ENCODE measurements at regions not wholly inside any gene's neighbourhood (a gene's known extent, or its start where the extent isn't known, plus 50 kb on each side); places are given as distances from the start of the nearest gene placed in this dataset.

DNA sequence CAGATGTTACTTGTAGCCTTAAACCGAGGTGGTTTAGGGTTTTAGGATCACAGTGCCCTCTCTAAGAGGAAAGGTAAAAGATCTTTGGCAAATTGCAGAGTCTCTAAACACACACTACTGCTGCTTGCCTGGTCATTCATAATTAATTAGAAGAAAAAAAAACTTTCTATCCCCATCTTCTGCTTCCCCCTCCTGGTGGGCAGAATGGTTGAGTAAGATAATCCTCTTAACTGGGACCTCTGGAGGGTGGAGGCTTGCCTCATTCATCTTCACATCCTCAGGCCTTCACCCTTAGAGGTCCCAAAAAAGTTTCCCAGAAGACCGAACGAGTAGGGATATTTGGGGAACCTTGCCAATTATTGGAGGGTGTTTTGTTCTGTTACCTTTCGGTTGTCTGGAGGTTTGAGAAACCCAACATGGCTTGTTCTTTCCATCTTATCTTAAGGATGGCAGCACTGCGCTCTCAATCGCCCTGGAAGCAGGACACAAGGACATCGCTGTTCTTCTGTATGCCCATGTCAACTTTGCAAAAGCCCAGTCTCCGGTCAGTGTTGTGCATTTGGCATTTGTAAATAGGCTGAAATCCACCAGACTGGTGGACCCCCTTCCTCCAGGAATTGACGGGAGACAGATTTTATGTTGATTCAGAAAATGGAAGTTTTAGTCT, 97.3 kb upstream of the DMRT1 start:
- TF ChIP-seq, protein P1, sequence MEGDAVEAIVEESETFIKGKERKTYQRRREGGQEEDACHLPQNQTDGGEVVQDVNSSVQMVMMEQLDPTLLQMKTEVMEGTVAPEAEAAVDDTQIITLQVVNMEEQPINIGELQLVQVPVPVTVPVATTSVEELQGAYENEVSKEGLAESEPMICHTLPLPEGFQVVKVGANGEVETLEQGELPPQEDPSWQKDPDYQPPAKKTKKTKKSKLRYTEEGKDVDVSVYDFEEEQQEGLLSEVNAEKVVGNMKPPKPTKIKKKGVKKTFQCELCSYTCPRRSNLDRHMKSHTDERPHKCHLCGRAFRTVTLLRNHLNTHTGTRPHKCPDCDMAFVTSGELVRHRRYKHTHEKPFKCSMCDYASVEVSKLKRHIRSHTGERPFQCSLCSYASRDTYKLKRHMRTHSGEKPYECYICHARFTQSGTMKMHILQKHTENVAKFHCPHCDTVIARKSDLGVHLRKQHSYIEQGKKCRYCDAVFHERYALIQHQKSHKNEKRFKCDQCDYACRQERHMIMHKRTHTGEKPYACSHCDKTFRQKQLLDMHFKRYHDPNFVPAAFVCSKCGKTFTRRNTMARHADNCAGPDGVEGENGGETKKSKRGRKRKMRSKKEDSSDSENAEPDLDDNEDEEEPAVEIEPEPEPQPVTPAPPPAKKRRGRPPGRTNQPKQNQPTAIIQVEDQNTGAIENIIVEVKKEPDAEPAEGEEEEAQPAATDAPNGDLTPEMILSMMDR (IDR thresholded peaks at IDR 0.05) = no peak
- CTCF ChIA-PET = interaction anchor here (0.9 to 1.6 kb wide), 2 partner anchors 28 to 128 kb away, joined by 3 read pairs; no protein-coding TSS in a partner anchor
- peaks cover 3% of the 10 kb centered on the region for H3K36me3 Mint-ChIP-seq (ENCODE audit: low read depth)
- H3K27ac Mint-ChIP-seq = no peak overlapping the region
- POLR2A ChIA-PET = no interaction called here
- H3K4me3 Mint-ChIP-seq = no peak overlapping the region
- peaks cover 14% of the 10 kb centered on the region for H3K4me1 Mint-ChIP-seq (ENCODE audit: low read depth)
- intact Hi-C loops (cut with micrococcal nuclease) = no loop called here
- no peaks in the 10 kb centered on the region for H3K27me3 Mint-ChIP-seq
- ATAC-seq (no peak), DNase-seq (no peak)
- H3K9me3 Mint-ChIP-seq = no peaks in the 10 kb centered on the region

DNA sequence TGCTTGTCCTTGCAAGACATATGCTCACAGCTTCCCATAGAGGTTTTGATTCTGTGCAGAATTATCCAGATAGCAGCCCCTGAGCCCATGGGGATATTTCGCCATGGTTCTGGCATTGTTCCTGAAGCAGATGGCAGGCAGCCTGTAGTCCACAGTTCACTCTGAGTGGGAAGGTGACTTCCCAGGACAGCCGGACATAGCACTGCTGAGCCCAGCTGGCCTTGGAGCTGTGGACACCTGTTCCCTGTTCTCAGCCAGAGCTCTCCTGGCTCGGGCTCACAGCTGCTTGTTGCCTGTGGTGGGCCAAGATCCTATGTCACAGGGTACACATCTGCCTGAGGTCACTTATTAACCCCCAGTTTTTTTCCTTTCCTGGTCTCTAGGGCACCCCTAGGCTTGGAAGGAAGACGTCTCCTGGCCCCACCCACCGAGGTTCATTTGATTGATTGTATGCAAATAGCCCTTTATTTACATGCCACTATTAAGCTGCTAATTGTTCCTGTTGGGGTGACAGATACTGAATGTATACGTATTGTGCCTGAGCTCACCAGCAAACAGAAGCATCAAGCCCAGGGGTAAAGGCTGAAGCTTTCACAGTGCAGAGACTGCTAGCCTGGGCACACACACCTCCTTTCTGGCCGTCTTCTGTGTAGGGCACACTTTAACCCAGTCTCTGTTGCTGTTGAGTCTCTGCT, 96.6 kb upstream of the DMRT1 start:
- no peak overlapping the region for H3K4me3 Mint-ChIP-seq
- H3K36me3 Mint-ChIP-seq (ENCODE audit: low read depth) = peaks cover 3% of the 10 kb centered on the region
- H3K4me1 Mint-ChIP-seq (ENCODE audit: low read depth) = peaks cover 20% of the 10 kb centered on the region
- no peak overlapping the region for H3K27ac Mint-ChIP-seq
- intact Hi-C loops (cut with micrococcal nuclease) = no loop called here
- H3K27me3 Mint-ChIP-seq = no peaks in the 10 kb centered on the region
- no peak for ATAC-seq
- POLR2A ChIA-PET = no interaction called here
- TF ChIP-seq, protein P1 (IDR thresholded peaks at IDR 0.05) = no peak
- DNase-seq = no peak
- CTCF ChIA-PET = interaction anchor here (0.9 to 1.6 kb wide), 2 partner anchors 29 to 129 kb away, joined by 3 read pairs; no protein-coding TSS in a partner anchor
- no peaks in the 10 kb centered on the region for H3K9me3 Mint-ChIP-seq

DNA sequence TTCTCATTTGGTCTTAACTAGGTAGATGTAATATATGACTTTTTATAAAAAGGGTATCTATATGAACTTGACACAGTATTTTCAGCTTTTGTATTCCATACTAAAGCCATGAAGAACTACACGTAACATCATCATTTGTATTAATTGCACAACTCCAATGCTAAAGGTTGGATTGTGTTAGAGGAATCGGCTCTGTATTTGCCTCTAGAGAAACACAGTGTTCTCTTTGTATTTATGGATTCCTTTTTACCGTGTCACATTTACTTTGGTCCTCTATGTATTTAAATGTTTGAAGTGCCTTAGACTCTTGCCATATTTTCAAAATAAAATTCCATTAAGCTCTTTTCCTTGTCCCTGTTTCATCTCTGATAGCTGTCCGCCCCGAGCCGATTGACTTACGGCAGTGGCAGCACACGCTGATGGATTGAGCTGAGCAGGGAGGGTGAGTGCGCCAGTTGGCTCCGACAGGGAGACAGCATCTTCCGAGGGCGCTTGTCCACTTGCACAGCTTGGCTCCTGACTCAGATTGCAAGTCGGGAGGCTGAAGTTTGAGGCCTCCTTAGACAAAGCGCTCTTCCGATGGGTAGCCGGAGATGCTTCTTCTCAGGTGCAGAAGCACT, 95.6 kb upstream of the DMRT1 start:
- Mint-ChIP-seq H3K36me3 (ENCODE audit: low read depth) (peaks cover 3% of the 10 kb centered on the region), H3K9me3 (no peaks in the 10 kb centered on the region), H3K4me3 (no peak overlapping the region), H3K4me1 (ENCODE audit: low read depth) (peaks cover 29% of the 10 kb centered on the region), H3K27me3 (no peaks in the 10 kb centered on the region), H3K27ac (no peak overlapping the region)
- TF ChIP-seq, protein P1 (IDR thresholded peaks at IDR 0.05) = no peak
- ChIA-PET POLR2A (no interaction called here), CTCF (interaction anchor here (1.6 kb wide), 1 partner anchor 30 kb away, joined by 3 read pairs; no protein-coding TSS in a partner anchor)
- ATAC-seq (no peak), DNase-seq (no peak)
- intact Hi-C loops (cut with micrococcal nuclease) = no loop called here

DNA sequence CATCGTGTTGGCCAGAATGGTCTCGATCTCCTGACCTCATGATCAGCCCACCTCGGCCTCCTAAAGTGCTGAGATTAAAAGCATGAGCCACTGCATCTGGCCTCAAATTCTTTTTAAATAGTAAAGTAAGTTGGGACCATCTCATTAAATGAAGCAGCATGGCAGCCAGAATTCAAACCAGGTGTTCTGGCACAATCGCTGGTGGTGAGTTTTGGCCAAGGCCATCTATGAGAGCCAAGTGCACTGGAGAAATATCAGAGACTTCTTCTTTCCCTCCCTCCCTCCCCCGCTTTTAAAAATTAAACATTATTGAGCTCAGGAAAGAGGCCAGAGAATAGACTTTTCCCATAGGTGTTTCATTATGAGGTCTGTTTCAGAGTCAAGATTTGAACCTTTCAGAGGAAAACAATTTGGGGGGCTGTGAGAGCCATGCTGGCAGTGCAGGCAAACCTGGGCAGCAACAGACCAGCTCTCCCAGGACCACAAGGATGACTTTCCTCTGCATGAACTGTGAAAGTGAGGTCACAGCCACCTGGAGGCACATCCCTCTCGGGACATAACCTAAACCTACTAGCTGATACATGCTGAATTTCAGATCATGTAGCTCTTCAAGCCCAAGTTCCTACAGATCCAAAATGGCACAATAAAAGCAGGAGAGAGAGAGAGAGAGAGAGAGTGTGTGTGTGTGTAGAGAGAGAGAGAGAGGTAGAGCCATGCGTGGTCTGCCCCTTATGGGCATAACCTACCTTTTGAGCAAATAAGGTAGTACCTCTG, 94.6 kb upstream of the DMRT1 start:
- H3K27me3 Mint-ChIP-seq = no peaks in the 10 kb centered on the region
- intact Hi-C loops (cut with micrococcal nuclease) = no loop called here
- CTCF ChIA-PET = no interaction called here
- no peaks in the 10 kb centered on the region for H3K9me3 Mint-ChIP-seq
- TF ChIP-seq, protein P1 (IDR thresholded peaks at IDR 0.05) = no peak
- H3K4me3 Mint-ChIP-seq = no peak overlapping the region
- DNase-seq (no peak), ATAC-seq (no peak)
- POLR2A ChIA-PET = no interaction called here
- H3K27ac Mint-ChIP-seq = no peak overlapping the region
- peaks cover 38% of the 10 kb centered on the region for H3K4me1 Mint-ChIP-seq (ENCODE audit: low read depth)
- peaks cover 1% of the 10 kb centered on the region for H3K36me3 Mint-ChIP-seq (ENCODE audit: low read depth)

All from activated CD8-positive, alpha-beta T cell treated with anti-CD3 and anti-CD28 coated beads for 36 hours (primary cell).